OCI-LY3 (cell line): ENCODE measurements at regions not wholly inside any gene's neighbourhood (a gene's known extent, or its start where the extent isn't known, plus 50 kb on each side); places are given as distances from the start of the nearest gene placed in this dataset.
"Not testable (repeated sequence)": the region's sequence is repeated elsewhere in the genome, so short reads cannot be mapped to it uniquely, and the experiment has no call there.

Experiments used
- H2AFZ ChIP-seq: fragments of 200-600, 300-600 bp; shearing (Covaris generic); 2 replicates; pipeline ENCODE4 v1.6.0; 2014; ENCODE audit warnings: antibody characterized with exemption, low read depth, low read length
- H3K27ac ChIP-seq: fragments of 200-600, 300-600 bp; sonication (generic); 2 replicates; pipeline ENCODE4 v1.5.1; 2014; ENCODE audit warnings: mild to moderate bottlenecking, low read length, moderate library complexity, mixed read lengths
- H3K27me3 ChIP-seq: fragments of 200-600, 300-600 bp; sonication (generic); 2 replicates; pipeline ENCODE4 v1.6.1; 2014; ENCODE audit warnings: low read depth, low read length, mixed read lengths
- H3K36me3 ChIP-seq: fragments of 200-600, 300-600 bp; sonication (generic); replicated peaks from 2 replicates; pipeline ENCODE3; 2014; ENCODE audit warnings: low read depth, low read length, mixed read lengths
- H3K4me1 ChIP-seq: fragments of 300-600, 200-600 bp; sonication (generic); 2 replicates; pipeline ENCODE4 v1.6.1; 2014; ENCODE audit warnings: low read length, mixed read lengths
- H3K4me2 ChIP-seq: fragments of 200-600, 300-600 bp; sonication (generic); 2 replicates; pipeline ENCODE4 v1.6.1; 2014; ENCODE audit warnings: low read length, mixed read lengths
- H3K4me3 ChIP-seq: fragments of 300-600, 200-600 bp; sonication (generic); 2 replicates; pipeline ENCODE4 v1.5.1; 2014; ENCODE audit warnings: antibody characterized with exemption, mild to moderate bottlenecking, low read length, moderate library complexity
- H3K79me2 ChIP-seq: fragments of 300-600, 200-600 bp; shearing (Covaris generic); 2 replicates; pipeline ENCODE4 v1.6.1; 2014; ENCODE audit warnings: mild to moderate bottlenecking, low read length, mixed read lengths
- H3K9ac ChIP-seq: fragments of 300-600, 200-600 bp; shearing (Covaris generic); 2 replicates; pipeline ENCODE4 v1.6.0; 2014; ENCODE audit warnings: mild to moderate bottlenecking, low read length, moderate library complexity
- H3K9me3 ChIP-seq: fragments of 200-600, 300-600 bp; shearing (Covaris generic); 2 replicates; pipeline ENCODE4 v1.6.1; 2014; ENCODE audit warnings: low read length, mixed read lengths; ENCODE audit not compliant: insufficient read depth
- H4K20me1 ChIP-seq: fragments of 200-600, 300-600 bp; sonication (generic); 2 replicates; pipeline ENCODE4 v1.6.1; 2016; ENCODE audit warnings: low read length, mixed read lengths; ENCODE audit not compliant: insufficient read depth
- CTCF ChIP-seq: fragments of 200-600, 300-600 bp; sonication (generic); IDR thresholded peaks from 2 replicates; pipeline ENCODE4 v1.5.1; 2014; ENCODE audit warnings: antibody characterized with exemption, low read length, low read depth
- EZH2phosphoT487 ChIP-seq: fragments of 200-600 bp; shearing (Covaris generic); IDR thresholded peaks from 2 replicates; pipeline ENCODE4 v1.6.1; 2018; ENCODE audit warnings: antibody characterized with exemption, mixed run types, low read depth

- no peaks in the 10 kb centered on the region for H3K36me3 ChIP-seq
- H3K4me3 ChIP-seq = no peak overlapping the region
- H4K20me1 ChIP-seq = no peaks in the 10 kb centered on the region
- no peak overlapping the region for H3K27ac ChIP-seq
- no peaks in the 10 kb centered on the region for H3K27me3 ChIP-seq
- no peak overlapping the region for H3K9ac ChIP-seq
- H3K4me2 ChIP-seq = no peak overlapping the region
- H3K79me2 ChIP-seq = no peaks in the 10 kb centered on the region
- no peaks in the 10 kb centered on the region for H3K4me1 ChIP-seq
- no peak for TF ChIP-seq EZH2phosphoT487
- no peak for TF ChIP-seq CTCF
- H2AFZ ChIP-seq = no peak overlapping the region
- no peaks in the 10 kb centered on the region for H3K9me3 ChIP-seq
Observed at GRCh38 chr7:4527988-4528636, 154.0 kb upstream of the FOXK1 start.

GRCh38 chr7:4531236-4531635, 150.9 kb upstream of the FOXK1 start:
- no peak overlapping the region for H3K4me2 ChIP-seq
- no peak overlapping the region for H3K9ac ChIP-seq
- H3K27ac ChIP-seq = no peak overlapping the region
- TF ChIP-seq EZH2phosphoT487 (no peak), CTCF (no peak)
- H3K79me2 ChIP-seq = no peaks in the 10 kb centered on the region
- no peak overlapping the region for H3K4me3 ChIP-seq
- no peaks in the 10 kb centered on the region for H3K36me3 ChIP-seq
- H3K9me3 ChIP-seq = no peaks in the 10 kb centered on the region
- no peaks in the 10 kb centered on the region for H4K20me1 ChIP-seq
- no peaks in the 10 kb centered on the region for H3K27me3 ChIP-seq
- H3K4me1 ChIP-seq = no peaks in the 10 kb centered on the region
- no peak overlapping the region for H2AFZ ChIP-seq

GRCh38 chr7:4533339-4533738, 148.8 kb upstream of the FOXK1 start:
- H3K4me1 ChIP-seq, H3K4me3 ChIP-seq, H3K4me2 ChIP-seq, H3K9ac ChIP-seq, H2AFZ ChIP-seq, H3K79me2 ChIP-seq, H4K20me1 ChIP-seq, H3K27me3 ChIP-seq, H3K9me3 ChIP-seq, H3K36me3 ChIP-seq, H3K27ac ChIP-seq: not testable (repeated sequence)

- H3K4me3 ChIP-seq = no peak overlapping the region
- no peak overlapping the region for H3K9ac ChIP-seq
- H4K20me1 ChIP-seq = no peaks in the 10 kb centered on the region
- TF ChIP-seq CTCF = no peak
- no peak for TF ChIP-seq EZH2phosphoT487
- no peaks in the 10 kb centered on the region for H3K4me1 ChIP-seq
- no peaks in the 10 kb centered on the region for H3K27me3 ChIP-seq
- H3K27ac ChIP-seq = no peak overlapping the region
- H2AFZ ChIP-seq = no peak overlapping the region
- no peak overlapping the region for H3K4me2 ChIP-seq
- H3K36me3 ChIP-seq = no peaks in the 10 kb centered on the region
- H3K79me2 ChIP-seq = no peaks in the 10 kb centered on the region
- H3K9me3 ChIP-seq = no peaks in the 10 kb centered on the region
Observed at GRCh38 chr7:4549681-4550080, 132.4 kb upstream of the FOXK1 start.

GRCh38 chr7:4550117-4550516, 132.0 kb upstream of the FOXK1 start:
- Histone ChIP-seq H3K27ac (no peak overlapping the region), H3K4me2 (no peak overlapping the region), H3K9me3 (no peaks in the 10 kb centered on the region), H3K27me3 (no peaks in the 10 kb centered on the region), H2AFZ (no peak overlapping the region), H3K79me2 (no peaks in the 10 kb centered on the region), H3K9ac (no peak overlapping the region), H4K20me1 (no peaks in the 10 kb centered on the region), H3K36me3 (no peaks in the 10 kb centered on the region), H3K4me1 (no peaks in the 10 kb centered on the region), H3K4me3 (no peak overlapping the region)
- TF ChIP-seq CTCF (no peak), EZH2phosphoT487 (no peak)
